ENCODE measurements at regions not wholly inside any gene's neighbourhood (a gene's known extent, or its start where the extent isn't known, plus 50 kb on each side); places are given as distances from the start of the nearest gene placed in this dataset.

DNA sequence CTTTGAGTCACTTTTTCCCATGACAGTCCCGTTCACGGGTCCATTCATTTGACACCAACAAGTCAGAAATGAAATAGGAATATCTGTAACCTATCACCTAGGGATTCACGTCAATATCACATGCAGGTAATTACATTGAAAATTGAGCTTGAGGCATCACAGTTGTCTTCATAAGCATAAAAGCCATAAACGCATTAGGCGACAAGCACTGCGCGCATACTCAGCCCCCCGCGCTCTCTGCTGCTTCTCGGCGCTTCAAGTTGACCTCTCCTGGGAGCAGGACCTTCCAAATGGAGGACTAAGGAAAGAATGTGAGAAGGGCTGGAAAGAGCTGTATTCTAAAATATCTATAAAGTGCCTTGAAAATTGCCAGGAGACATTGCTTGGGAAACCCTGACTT, 130.5 kb upstream of the TNS3 start:
- Histone ChIP-seq H2BK5ac (ENCODE audit: low read depth, low read length) (no peak overlapping the region), H3K79me2 (ENCODE audit: control insufficient read depth in 1 of 2, insufficient read depth in 2 of 2, low read length in 2 of 2) (no peaks in the 10 kb centered on the region), H3K36me3 (ENCODE audit: control insufficient read depth in 2 of 4, insufficient read depth in 4 of 4, low read length in 3 of 4) (no peaks in the 10 kb centered on the region), H3K18ac (ENCODE audit: extremely low read depth, low read length) (no peak overlapping the region), H3K23ac (ENCODE audit: insufficient read length) (no peak overlapping the region), H3K4me1 (replicated peaks in 1 of 4; ENCODE audit: control insufficient read depth in 3 of 4, insufficient read depth in 4 of 4, low read length in 3 of 4) (no peaks in the 10 kb centered on the region), H3K4me3 (ENCODE audit: extremely low read depth in 1 of 4, insufficient read depth in 2 of 4, low read depth in 3 of 4, low read length in 4 of 4) (no peak overlapping the region), H3K27me3 (replicated peaks in 1 of 4; ENCODE audit: control insufficient read depth in 3 of 4, extremely low read depth in 1 of 4, insufficient read depth in 3 of 4, low read length in 3 of 4) (no peaks in the 10 kb centered on the region), H3K27ac (ENCODE audit: low read depth, low read length) (no peak overlapping the region), H3K14ac (ENCODE audit: insufficient read length) (no peak overlapping the region), H3K23me2 (ENCODE audit: low read depth, low read length) (no peaks in the 10 kb centered on the region), H3K9ac (replicated peaks in 1 of 4; ENCODE audit: extremely low read depth in 1 of 4, low read depth in 3 of 4, low read length in 3 of 4) (no peak overlapping the region), H3K4ac (replicated peaks; ENCODE audit: insufficient read length, low read depth, low read length) (no peak overlapping the region), H4K5ac (ENCODE audit: insufficient read length, low read depth, low read length) (no peak overlapping the region), H2AFZ (ENCODE audit: low read length) (no peak overlapping the region), H3K9me3 (ENCODE audit: insufficient read depth in 2 of 2, low read depth in 1 of 2, low read length in 1 of 2) (no peaks in the 10 kb centered on the region), H2BK12ac (ENCODE audit: low read depth, low read length) (no peak overlapping the region), H3K56ac (replicated peaks; ENCODE audit: insufficient read length, low read depth, low read length) (no peak overlapping the region), H2BK20ac (ENCODE audit: low read length) (no peak overlapping the region), H4K8ac (ENCODE audit: extremely low read depth, insufficient read depth, low read length) (no peak overlapping the region), H4K20me1 (replicated peaks in 1 of 2; ENCODE audit: control insufficient read depth in 1 of 2, insufficient read depth in 2 of 2, low read length in 2 of 2) (no peaks in the 10 kb centered on the region), H2AK5ac (ENCODE audit: low read depth, low read length) (no peak overlapping the region), H4K91ac (replicated peaks; ENCODE audit: insufficient read length, low read length) (no peak overlapping the region), H2BK120ac (replicated peaks; ENCODE audit: low read depth, low read length) (no peak overlapping the region), H3K79me1 (ENCODE audit: low read depth, low read length) (no peaks in the 10 kb centered on the region), H3K4me2 (ENCODE audit: insufficient read depth in 1 of 2, low read depth in 2 of 2, low read length in 2 of 2) (no peak overlapping the region), H2BK15ac (ENCODE audit: low read length) (no peak overlapping the region)
- WGBS, 2 experiments (ENCODE audit: extremely low coverage in 1 of 2, insufficient coverage in 1 of 2, insufficient read length in 1 of 2, insufficient replicate concordance in 2 of 2, low coverage in 1 of 2, low lambda C conversion rate in 2 of 2, missing lambda C conversion rate in 1 of 2): 98% methylated on average over 11 of the region's 11 CpGs; no CpG with 5 or more reads in 1 of the 2 experiments
- DNase-seq (ENCODE audit: low read depth in 1 of 2, low spot score in 2 of 2) (no peak), FAIRE-seq (no peak)
- POLR2A ChIA-PET (ENCODE audit: partially characterized antibody): no interaction called here
- CTCF ChIA-PET (ENCODE audit: partially characterized antibody): interaction anchor here (1.1 kb wide), 2 partner anchors 8 to 87 kb away, joined by 3 to 5 read pairs; no protein-coding TSS in a partner anchor
- TF ChIP-seq RBBP5 (IDR thresholded peaks at IDR 0.05; ENCODE audit: borderline replicate concordance, low read depth, low read length): no peak
- TF ChIP-seq TEAD4 (IDR thresholded peaks at IDR 0.05; ENCODE audit: low read depth, low read length): no peak
- TF ChIP-seq SP4 (IDR thresholded peaks at IDR 0.05; ENCODE audit: low read length): no peak
- TF ChIP-seq CHD2 (IDR thresholded peaks at IDR 0.05; ENCODE audit: low read length): no peak
- no peak for TF ChIP-seq KDM5A (IDR thresholded peaks at IDR 0.05; ENCODE audit: low read length)
- TF ChIP-seq, protein P1, sequence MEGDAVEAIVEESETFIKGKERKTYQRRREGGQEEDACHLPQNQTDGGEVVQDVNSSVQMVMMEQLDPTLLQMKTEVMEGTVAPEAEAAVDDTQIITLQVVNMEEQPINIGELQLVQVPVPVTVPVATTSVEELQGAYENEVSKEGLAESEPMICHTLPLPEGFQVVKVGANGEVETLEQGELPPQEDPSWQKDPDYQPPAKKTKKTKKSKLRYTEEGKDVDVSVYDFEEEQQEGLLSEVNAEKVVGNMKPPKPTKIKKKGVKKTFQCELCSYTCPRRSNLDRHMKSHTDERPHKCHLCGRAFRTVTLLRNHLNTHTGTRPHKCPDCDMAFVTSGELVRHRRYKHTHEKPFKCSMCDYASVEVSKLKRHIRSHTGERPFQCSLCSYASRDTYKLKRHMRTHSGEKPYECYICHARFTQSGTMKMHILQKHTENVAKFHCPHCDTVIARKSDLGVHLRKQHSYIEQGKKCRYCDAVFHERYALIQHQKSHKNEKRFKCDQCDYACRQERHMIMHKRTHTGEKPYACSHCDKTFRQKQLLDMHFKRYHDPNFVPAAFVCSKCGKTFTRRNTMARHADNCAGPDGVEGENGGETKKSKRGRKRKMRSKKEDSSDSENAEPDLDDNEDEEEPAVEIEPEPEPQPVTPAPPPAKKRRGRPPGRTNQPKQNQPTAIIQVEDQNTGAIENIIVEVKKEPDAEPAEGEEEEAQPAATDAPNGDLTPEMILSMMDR (IDR thresholded peaks at IDR 0.05; ENCODE audit: control extremely low read depth in 1 of 3, insufficient read depth in 1 of 3, low read depth in 1 of 3, low read length in 3 of 3): no peak
- TF ChIP-seq MAFK (IDR thresholded peaks at IDR 0.05; ENCODE audit: low read depth, low read length): no peak
- no peak for TF ChIP-seq SIN3A (conservative IDR thresholded peaks at IDR 0.05 in 1 of 2, IDR thresholded peaks at IDR 0.05 in 1 of 2; ENCODE audit: low read depth in 1 of 2, low read length in 2 of 2)
